Endothelial cell of umbilical vein (primary cell): ENCODE measurements at regions not wholly inside any gene's neighbourhood (a gene's known extent, or its start where the extent isn't known, plus 50 kb on each side); places are given as distances from the start of the nearest gene placed in this dataset.

Source experiments
- BruUV-seq: library from RNA; stranded (reverse); fragments of 400-500 nt; replicated peaks from 2 replicates; lab custom pipeline; 2021; lab: Mats Ljungman, UMichigan
- CTCF ChIA-PET: fragments of 300-600, 350-600 bp; sonication (Branson Sonifier 250); formaldehyde crosslinking; loops from one replicate; lab custom pipeline; 2021; ENCODE audit warnings: antibody characterized with exemption, inconsistent platforms; lab: Charles Lee
- POLR2A ChIA-PET: fragments of 300-600, 350-600 bp; sonication (Branson Sonifier 250); formaldehyde crosslinking; loops from one replicate; lab custom pipeline; 2021; ENCODE audit warnings: antibody characterized with exemption, inconsistent platforms; lab: Charles Lee
- DNase-seq: peaks from one replicate; pipeline ENCODE4 v3.0.0-alpha.2; 2011; ENCODE audit warnings: low read depth, low spot score
- FAIRE-seq: peaks from 2 replicates; lab custom pipeline; 2011; peaks lifted over from hg19 to GRCh38; lab: Jason Lieb, UNC
- H2AFZ ChIP-seq: 2 replicates; pipeline ENCODE4 v1.6.0; 2012; ENCODE audit warnings: low read depth, low read length, control low read depth, inconsistent platforms
- H3K27ac ChIP-seq: 2 replicates; pipeline ENCODE4 v1.5.1; 2011; ENCODE audit warnings: low read depth, mild to moderate bottlenecking, control low read depth, low read length, moderate library complexity; ENCODE audit not compliant: insufficient read depth
- H3K27me3 ChIP-seq, 2 experiments: 2 replicates each; pipeline versions ENCODE4 v1.6.0 to v1.6.1; 2011; ENCODE audit warnings: low read length in 2 of 2, mixed read lengths in 1 of 2; ENCODE audit not compliant: control insufficient read depth in 2 of 2, insufficient read depth in 2 of 2
- H3K36me3 ChIP-seq, 2 experiments: 2 replicates in 1 of 2; 3 replicates in 1 of 2; pipeline ENCODE4 v1.5.1; 2011; ENCODE audit warnings: low read length in 2 of 2, mild to moderate bottlenecking in 1 of 2, moderate library complexity in 1 of 2; ENCODE audit not compliant: control insufficient read depth in 2 of 2, insufficient read depth in 2 of 2; ENCODE audit errors: extremely low read depth in 1 of 2
- H3K4me1 ChIP-seq: 3 replicates; pipeline ENCODE4 v1.5.1; 2011; ENCODE audit warnings: mild to moderate bottlenecking, low read length; ENCODE audit not compliant: control insufficient read depth, insufficient read depth; ENCODE audit errors: extremely low read depth
- H3K4me2 ChIP-seq: 2 replicates; pipeline ENCODE4 v1.6.1; 2011; ENCODE audit warnings: low read length, control low read depth, mixed read lengths; ENCODE audit not compliant: insufficient read depth
- H3K4me3 ChIP-seq, 3 experiments: fragments of 200-600 bp in 1 of 3; sonication (generic), shearing (Covaris generic) in 1 of 3; replicated peaks in 1 of 3; 2 replicates each; pipeline ENCODE4 v1.5.1; 2011 to 2016; ENCODE audit warnings: control low read depth in 3 of 3, low read length in 3 of 3, mild to moderate bottlenecking in 2 of 3, inconsistent platforms in 1 of 3, low read depth in 1 of 3, moderate library complexity in 1 of 3; ENCODE audit not compliant: insufficient read depth in 1 of 3
- H3K79me2 ChIP-seq: 2 replicates; pipeline ENCODE4 v1.6.0; 2012; ENCODE audit warnings: low read length, inconsistent platforms; ENCODE audit not compliant: control insufficient read depth, insufficient read depth
- H3K9ac ChIP-seq: replicated peaks from 2 replicates; pipeline ENCODE3; 2011; ENCODE audit warnings: low read length, control low read depth; ENCODE audit not compliant: insufficient read depth; ENCODE audit errors: extremely low read depth
- H3K9me1 ChIP-seq: replicated peaks from 3 replicates; pipeline ENCODE4 v1.6.0; 2011; ENCODE audit warnings: mild to moderate bottlenecking, low read length; ENCODE audit not compliant: control insufficient read depth, insufficient read depth; ENCODE audit errors: extremely low read depth
- H3K9me3 ChIP-seq: replicated peaks from 2 replicates; pipeline ENCODE4 v1.5.1; 2012; ENCODE audit warnings: low read length, inconsistent platforms; ENCODE audit not compliant: control insufficient read depth, insufficient read depth
- H4K20me1 ChIP-seq: replicated peaks from 2 replicates; pipeline ENCODE3; 2011; ENCODE audit warnings: mild to moderate bottlenecking, low read length; ENCODE audit not compliant: control insufficient read depth, insufficient read depth; ENCODE audit errors: extremely low read depth
- CTCF ChIP-seq, 2 donors: IDR thresholded peaks; 1 replicate in 1 of 2; 2 replicates in 1 of 2; pipeline ENCODE4 v1.5.1; 2011; ENCODE audit warnings: low read length in 2 of 2, mild to moderate bottlenecking in 2 of 2, moderate library complexity in 2 of 2, control low read depth in 1 of 2, inconsistent platforms in 1 of 2, low read depth in 1 of 2; ENCODE audit not compliant: insufficient read depth in 1 of 2; ENCODE audit errors: extremely low read depth in 1 of 2
- EZH2 ChIP-seq: IDR thresholded peaks from 2 replicates; pipeline ENCODE4 v1.6.1; 2012; ENCODE audit warnings: borderline replicate concordance, low read depth, mild to moderate bottlenecking, moderate library complexity, low read length, inconsistent platforms; ENCODE audit not compliant: severe bottlenecking
- FOS ChIP-seq: IDR thresholded peaks from 2 replicates; pipeline ENCODE4 v1.6.1; 2011; ENCODE audit warnings: mild to moderate bottlenecking, low read length, moderate library complexity, borderline replicate concordance; ENCODE audit not compliant: insufficient read depth
- GATA2 ChIP-seq: IDR thresholded peaks from 2 replicates; pipeline ENCODE4 v1.7.0; 2011; ENCODE audit warnings: low read depth, mild to moderate bottlenecking, moderate library complexity, mixed read lengths, low read length; ENCODE audit not compliant: insufficient read length, insufficient read depth
- JUN ChIP-seq: IDR thresholded peaks from 2 replicates; pipeline ENCODE4 v1.6.1; 2011; ENCODE audit warnings: borderline replicate concordance, low read depth; ENCODE audit not compliant: insufficient read length, insufficient read depth
- MAX ChIP-seq: IDR thresholded peaks from 2 replicates; pipeline ENCODE4 v1.6.1; 2011; ENCODE audit not compliant: insufficient read depth, insufficient read length
- MYC ChIP-seq: IDR thresholded peaks from one replicate; pipeline ENCODE4 v1.6.1; 2011; ENCODE audit warnings: mild to moderate bottlenecking, low read depth, low read length
- POLR2A ChIP-seq: IDR thresholded peaks from 2 replicates; pipeline ENCODE4 v1.6.1; 2012; ENCODE audit warnings: low read depth, mild to moderate bottlenecking, control low read depth, low read length
- POLR2AphosphoS5 ChIP-seq: IDR thresholded peaks from 2 replicates; pipeline ENCODE4 v1.6.1; 2012; ENCODE audit warnings: low read depth, mild to moderate bottlenecking, control low read depth, low read length, moderate library complexity; ENCODE audit not compliant: insufficient read depth
- dilution Hi-C: fragments of 300-500 bp; cut with MboI; formaldehyde crosslinking; loops from one replicate; pipeline ENCODE4 v1.15.0; 2019; ENCODE audit warnings: low sequenced_read_pairs; ENCODE audit not compliant: extremely low pct_ligation_motif_present
- intact Hi-C: fragments of 100-400 bp; cut with micrococcal nuclease; formaldehyde crosslinking; loops from one replicate; pipeline ENCODE4 v1.10.0; 2022

- no peak for DNase-seq
- Histone ChIP-seq H3K4me3 (no peak overlapping the region), H3K27ac (no peak overlapping the region), H3K4me1 (no peaks in the 10 kb centered on the region), H4K20me1 (no peaks in the 10 kb centered on the region), H3K9ac (no peak overlapping the region), H3K9me3 (no peaks in the 10 kb centered on the region), H3K9me1 (no peaks in the 10 kb centered on the region), H3K4me2 (no peak overlapping the region), H3K79me2 (no peaks in the 10 kb centered on the region), H3K27me3 (no peaks in the 10 kb centered on the region), H3K36me3 (no peaks in the 10 kb centered on the region), H2AFZ (no peak overlapping the region)
- no peak for FAIRE-seq
- TF ChIP-seq JUN = no peak
- no peak for TF ChIP-seq MAX
- TF ChIP-seq FOS = no peak
- TF ChIP-seq EZH2 = no peak
- no peak for TF ChIP-seq POLR2AphosphoS5
- intact Hi-C loops (no loop called here), dilution Hi-C loops (no loop called here)
- CTCF ChIA-PET = no interaction called here
- POLR2A ChIA-PET = no interaction called here
- no TSS peak for BruUV-seq
These were observed 339.0 kb downstream of the KCNN2 start for GRCh38 chr5:114700823-114701222.

GRCh38 chr5:114695292-114695904, 333.5 kb downstream of the KCNN2 start:
- CTCF ChIA-PET = no interaction called here
- POLR2A ChIA-PET = no interaction called here
- Histone ChIP-seq H4K20me1 (no peaks in the 10 kb centered on the region), H3K36me3 (no peaks in the 10 kb centered on the region), H3K27ac (no peak overlapping the region), H3K4me3 (no peak overlapping the region), H3K79me2 (no peaks in the 10 kb centered on the region), H3K9me1 (no peaks in the 10 kb centered on the region), H3K9me3 (no peaks in the 10 kb centered on the region), H3K4me1 (no peaks in the 10 kb centered on the region), H3K9ac (no peak overlapping the region), H3K4me2 (no peak overlapping the region), H3K27me3 (no peaks in the 10 kb centered on the region), H2AFZ (no peak overlapping the region)
- dilution Hi-C loops (no loop called here), intact Hi-C loops (no loop called here)
- no peak for TF ChIP-seq EZH2
- TF ChIP-seq GATA2 = no peak
- TF ChIP-seq FOS = no peak
- TF ChIP-seq MAX = no peak
- TF ChIP-seq CTCF (IDR thresholded peaks at IDR 0.05; ENCODE audit: extremely low read depth in 1 of 2, insufficient read depth in 1 of 2, low read depth in 1 of 2, low read length in 2 of 2) = no peak
- no peak for TF ChIP-seq JUN
- TF ChIP-seq POLR2A = no peak
- no peak for TF ChIP-seq MYC
- FAIRE-seq = no peak
- no TSS peak for BruUV-seq
- DNase-seq = no peak
